Kidney (tissue), 13 donors: ENCODE measurements at regions not wholly inside any gene's neighbourhood (a gene's known extent, or its start where the extent isn't known, plus 50 kb on each side); places are given as distances from the start of the nearest gene placed in this dataset.

Experiments used
- DNase-seq, 5 donors: peaks; one replicate each; pipeline ENCODE4 v3.0.0-alpha.2; 2013 to 2020
- FAIRE-seq: peaks from 2 replicates; lab custom pipeline; 2012; peaks lifted over from hg19 to GRCh38; lab: Jason Lieb, UNC
- H3K27ac ChIP-seq, 2 donors: one replicate each; pipeline ENCODE4 v1.7.0; 2013; ENCODE audit warnings: low read depth in 2 of 2, low read length in 2 of 2, inconsistent platforms in 1 of 2
- H3K27me3 ChIP-seq: one replicate; pipeline ENCODE4 v1.7.1; 2013; ENCODE audit warnings: low read length, inconsistent platforms; ENCODE audit not compliant: control insufficient read depth, insufficient read depth
- H3K36me3 ChIP-seq, 3 donors: one replicate each; pipeline versions ENCODE4 v1.7.0 to v1.7.1; 2013; ENCODE audit warnings: low read length in 3 of 3, control low read depth in 1 of 3, inconsistent platforms in 1 of 3; ENCODE audit not compliant: insufficient read depth in 3 of 3, control insufficient read depth in 2 of 3
- H3K4me1 ChIP-seq, 3 donors: one replicate each; pipeline versions ENCODE4 v1.7.0 to v1.7.1; 2013; ENCODE audit warnings: low read length in 3 of 3, inconsistent platforms in 1 of 3, low read depth in 1 of 3; ENCODE audit not compliant: control insufficient read depth in 2 of 3, insufficient read depth in 2 of 3
- H3K4me3 ChIP-seq, 3 donors: one replicate each; pipeline versions ENCODE4 v1.7.0 to v1.8.1; 2013; ENCODE audit warnings: low read length in 3 of 3, control low read depth in 1 of 3, inconsistent platforms in 1 of 3
- H3K9ac ChIP-seq, 3 donors: one replicate each; pipeline versions ENCODE4 v1.7.0 to v1.7.1; 2013; ENCODE audit warnings: low read length in 3 of 3, control low read depth in 1 of 3, inconsistent platforms in 1 of 3
- H3K9me3 ChIP-seq, 3 donors: one replicate each; pipeline versions ENCODE4 v1.7.0 to v1.7.1; 2013; ENCODE audit warnings: low read length in 3 of 3, control low read depth in 1 of 3, inconsistent platforms in 1 of 3; ENCODE audit not compliant: control insufficient read depth in 2 of 3, insufficient read depth in 1 of 3
- CTCF ChIP-seq: IDR thresholded peaks from 3 replicates; pipeline ENCODE4 v1.5.1; 2012; ENCODE audit warnings: mild to moderate bottlenecking, moderate library complexity, borderline replicate concordance; ENCODE audit not compliant: insufficient read depth; ENCODE audit errors: extremely low read depth
- intact Hi-C: fragments of 100-400 bp; cut with DNase I; formaldehyde crosslinking; loops from one replicate; pipeline ENCODE4 v1.11.1; 2022
- donor health status: control.
- donor health status: control.
- donor health status: control.
- donor health status: control.
- donor health status: control.
- donor health status: DM: yes; HTN: yes; CAD: no.
- donor health status: Normal renal cell carcinoma (clear cell type).

- Histone ChIP-seq H3K9ac (no peak overlapping the region), H3K9me3 (peaks cover 0 to 2% (median 0%) of the 10 kb centered on the region in 3 donors), H3K36me3 (no peaks in the 10 kb centered on the region), H3K4me1 (no peaks in the 10 kb centered on the region), H3K27ac (no peak overlapping the region), H3K27me3 (no peaks in the 10 kb centered on the region), H3K4me3 (no peak overlapping the region)
- intact Hi-C loops: loop anchor here (10.0 kb wide), 1 partner anchor 833 kb away; no protein-coding TSS in a partner anchor
- FAIRE-seq: no peak
- TF ChIP-seq CTCF: no peak
- DNase-seq: no peak
Measured at GRCh38 chr13:78977311-78977710, 318.4 kb upstream of the OBI1 start.

- Histone ChIP-seq H3K36me3 (no peaks in the 10 kb centered on the region), H3K9me3 (peaks cover 0 to 2% (median 0%) of the 10 kb centered on the region in 3 donors), H3K27ac (no peak overlapping the region), H3K4me1 (no peaks in the 10 kb centered on the region), H3K9ac (no peak overlapping the region), H3K4me3 (no peak overlapping the region), H3K27me3 (no peaks in the 10 kb centered on the region)
- intact Hi-C loops: loop anchor here (10.0 kb wide), 1 partner anchor 832 kb away; no protein-coding TSS in a partner anchor
- no peak for DNase-seq
- no peak for FAIRE-seq
- TF ChIP-seq CTCF: no peak
Measured at GRCh38 chr13:78976696-78977095, 317.7 kb upstream of the OBI1 start.

GRCh38 chr13:78972561-78972960, 313.6 kb upstream of the OBI1 start:
- H3K4me1 ChIP-seq: no peaks in the 10 kb centered on the region
- H3K9ac ChIP-seq: no peak overlapping the region
- DNase-seq: no peak
- FAIRE-seq: no peak
- H3K36me3 ChIP-seq: no peaks in the 10 kb centered on the region
- TF ChIP-seq CTCF: no peak
- H3K27me3 ChIP-seq: no peaks in the 10 kb centered on the region
- intact Hi-C loops: loop anchor here (10.0 kb wide), 1 partner anchor 828 kb away; no protein-coding TSS in a partner anchor
- no peak overlapping the region for H3K27ac ChIP-seq
- H3K4me3 ChIP-seq: no peak overlapping the region
- peaks cover 0 to 2% (median 0%) of the 10 kb centered on the region in 3 donors for H3K9me3 ChIP-seq
